GM10248 (cell line): ENCODE measurements at regions not wholly inside any gene's neighbourhood (a gene's known extent, or its start where the extent isn't known, plus 50 kb on each side); places are given as distances from the start of the nearest gene placed in this dataset.
A peak's percentile ranks its signal among the peaks of the same experiment; 100 is the strongest.

Experiments
- CTCF ChIA-PET: fragments of 300-600 bp; sonication (Branson Sonifier 250); formaldehyde crosslinking; extraction: SDS; loops from one replicate; lab custom pipeline; 2021; ENCODE audit warnings: antibody characterized with exemption; lab: Yijun Ruan, JAX
- POLR2A ChIA-PET: fragments of 350-650 bp; sonication (Branson Sonifier 250); formaldehyde crosslinking; extraction: SDS; loops from one replicate; lab custom pipeline; 2020; ENCODE audit warnings: antibody characterized with exemption; lab: Yijun Ruan, JAX
- DNase-seq: peaks from one replicate; pipeline ENCODE4 v3.0.0; 2012; ENCODE audit errors: extremely low spot score
- CTCF ChIP-seq: IDR thresholded peaks from 2 replicates; pipeline ENCODE4 v1.5.1; 2012; ENCODE audit warnings: mild to moderate bottlenecking, low read depth; ENCODE audit errors: extremely low read depth, missing control alignments, control extremely low read depth

GRCh38 chr2:161097157-161097556, 63.1 kb upstream of the TANK start:
- no peak for DNase-seq
- TF ChIP-seq CTCF: no peak
- ChIA-PET POLR2A (no interaction called here), CTCF (interaction anchor here (1.0 to 1.8 kb wide), 5 partner anchors 8 to 34 kb away, joined by 3 to 7 read pairs (median 3); no protein-coding TSS in a partner anchor)

- ChIA-PET POLR2A (no interaction called here), CTCF (interaction anchor here (0.6 to 3.3 kb wide), 5 partner anchors 10 to 259 kb away, joined by 3 to 13 read pairs (median 4); no protein-coding TSS in a partner anchor)
- TF ChIP-seq CTCF: no peak
- DNase-seq: no peak
Observed at GRCh38 chr2:161100211-161100895, 59.9 kb upstream of the TANK start.

GRCh38 chr2:161101406-161101805, 58.8 kb upstream of the TANK start:
- no peak for TF ChIP-seq CTCF
- ChIA-PET CTCF (interaction anchor here (0.8 to 3.3 kb wide), 3 partner anchors 9 to 37 kb away, joined by 3 to 13 read pairs (median 6); no protein-coding TSS in a partner anchor), POLR2A (no interaction called here)
- DNase-seq: no peak

- DNase-seq: no peak
- no peak for TF ChIP-seq CTCF
- POLR2A ChIA-PET: no interaction called here
- CTCF ChIA-PET: interaction anchor here (1.5 to 2.5 kb wide), 2 partner anchors 15 to 39 kb away, joined by 4 to 11 read pairs; no protein-coding TSS in a partner anchor
Observed at GRCh38 chr2:161102770-161103450, 57.3 kb upstream of the TANK start.

- DNase-seq: no peak
- ChIA-PET CTCF (interaction anchor here (0.6 to 7.6 kb wide), 8 partner anchors 11 to 238 kb away, joined by 3 to 58 read pairs (median 4); no protein-coding TSS in a partner anchor), POLR2A (interaction anchor here (0.6 kb wide), 1 partner anchor 35 kb away, joined by 3 read pairs; no protein-coding TSS in a partner anchor)
- no peak for TF ChIP-seq CTCF
Observed at GRCh38 chr2:161103451-161103831, 56.8 kb upstream of the TANK start.

- ChIA-PET CTCF (interaction anchor here (1.0 to 7.6 kb wide), 7 partner anchors 10 to 41 kb away, joined by 4 to 58 read pairs (median 4); no protein-coding TSS in a partner anchor), POLR2A (interaction anchor here (0.6 to 1.8 kb wide), 3 partner anchors 13 to 34 kb away, joined by 3 to 6 read pairs (median 4); no protein-coding TSS in a partner anchor)
- TF ChIP-seq CTCF: no peak
- peak; percentile 39 for DNase-seq
Observed at GRCh38 chr2:161104054-161104553, 56.1 kb upstream of the TANK start.
